SK-N-SH (cell line): ENCODE measurements at regions not wholly inside any gene's neighbourhood (a gene's known extent, or its start where the extent isn't known, plus 50 kb on each side); places are given as distances from the start of the nearest gene placed in this dataset.

Experiments
- CTCF ChIP-seq: fragments of 200-600 bp; sonication (generic); IDR thresholded peaks from 2 replicates; pipeline ENCODE4 v1.6.1; 2017; ENCODE audit warnings: antibody characterized with exemption, mild to moderate bottlenecking, moderate library complexity
- FOSL2 ChIP-seq: IDR thresholded peaks from 2 replicates; pipeline ENCODE4 v1.4.0; 2012; ENCODE audit warnings: low read depth, mild to moderate bottlenecking, moderate library complexity, borderline replicate concordance
- MAX ChIP-seq: IDR thresholded peaks from 2 replicates; pipeline ENCODE4 v1.4.0; 2012; ENCODE audit warnings: low read depth
- REST ChIP-seq: IDR thresholded peaks from 2 replicates; pipeline ENCODE4 v1.6.1; 2012; ENCODE audit warnings: mild to moderate bottlenecking, low read depth, low read length, moderate library complexity
- SMC3 ChIP-seq: IDR thresholded peaks from 2 replicates; pipeline ENCODE4 v1.6.1; 2012; ENCODE audit warnings: low read depth, low read length, improper control_type of control experiment
- USF2 ChIP-seq: fragments of 150-350 bp; IDR thresholded peaks from 2 replicates; pipeline ENCODE4 v1.6.1; 2017; ENCODE audit warnings: antibody characterized with exemption, low read length, low read depth, borderline replicate concordance

GRCh38 chr1:22327411-22327810, 124.2 kb upstream of the ZBTB40 start:
- no peak for TF ChIP-seq MAX
- no peak for TF ChIP-seq SMC3
- no peak for TF ChIP-seq CTCF
- no peak for TF ChIP-seq FOSL2
- TF ChIP-seq REST = no peak
- no peak for TF ChIP-seq USF2
